GM21619 (cell line): ENCODE measurements at regions not wholly inside any gene's neighbourhood (a gene's known extent, or its start where the extent isn't known, plus 50 kb on each side); places are given as distances from the start of the nearest gene placed in this dataset.

Source experiments
- ATAC-seq: cut with Tn5 transposase; IDR thresholded peaks from one replicate; pipeline ENCODE4 v1.9.1; 2021; ENCODE audit not compliant: unreplicated experiment

DNA sequence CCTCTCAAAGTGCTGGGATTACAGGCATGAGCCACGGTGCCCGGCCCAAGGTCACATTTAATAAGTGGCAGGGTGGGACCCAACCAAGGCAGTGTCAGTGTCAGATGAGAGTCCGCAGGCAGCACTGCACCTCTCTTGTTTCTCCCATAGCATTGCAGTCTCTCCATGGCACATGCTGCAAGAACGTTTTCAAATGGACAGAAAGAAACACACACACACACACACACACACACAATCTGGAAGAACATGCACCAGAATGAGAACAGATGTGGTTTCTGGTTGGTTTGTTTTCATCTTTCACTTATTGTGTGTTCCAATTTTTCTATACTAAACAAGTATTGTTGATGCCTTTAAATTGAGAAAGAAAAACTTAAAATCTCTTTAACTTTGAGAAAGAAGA lies 126.5 kb downstream of the SYF2 start:
- no peak for ATAC-seq

DNA sequence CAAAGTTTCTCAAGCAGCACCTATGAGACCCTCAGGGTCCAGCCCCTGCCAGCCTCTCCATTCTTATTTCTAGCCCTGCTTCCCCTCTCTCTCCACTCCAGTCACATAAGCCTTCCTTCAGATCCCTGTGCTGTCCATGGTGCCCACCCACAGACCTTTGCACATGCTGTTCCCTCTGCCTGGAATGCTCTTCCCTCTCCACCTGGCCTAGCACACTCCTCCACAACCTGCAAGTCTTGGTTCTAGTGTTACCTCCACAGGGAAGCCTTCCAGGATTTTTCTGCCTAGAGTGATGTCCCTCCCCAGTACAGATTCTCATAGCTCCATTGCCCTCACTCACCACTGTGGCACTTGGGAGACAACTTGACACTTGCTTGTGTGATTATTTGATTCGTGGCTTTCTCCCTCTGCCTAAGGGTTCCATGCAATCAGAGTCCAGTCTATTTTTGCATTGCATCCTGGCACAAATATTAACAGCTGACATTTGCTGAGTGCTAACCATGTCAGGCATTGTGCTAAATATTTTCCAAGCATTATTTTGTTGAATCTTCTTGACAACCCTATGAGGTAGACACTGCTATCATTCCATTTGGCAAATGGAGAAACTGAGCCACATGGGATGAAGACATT lies 127.3 kb downstream of the SYF2 start:
- no peak for ATAC-seq

DNA sequence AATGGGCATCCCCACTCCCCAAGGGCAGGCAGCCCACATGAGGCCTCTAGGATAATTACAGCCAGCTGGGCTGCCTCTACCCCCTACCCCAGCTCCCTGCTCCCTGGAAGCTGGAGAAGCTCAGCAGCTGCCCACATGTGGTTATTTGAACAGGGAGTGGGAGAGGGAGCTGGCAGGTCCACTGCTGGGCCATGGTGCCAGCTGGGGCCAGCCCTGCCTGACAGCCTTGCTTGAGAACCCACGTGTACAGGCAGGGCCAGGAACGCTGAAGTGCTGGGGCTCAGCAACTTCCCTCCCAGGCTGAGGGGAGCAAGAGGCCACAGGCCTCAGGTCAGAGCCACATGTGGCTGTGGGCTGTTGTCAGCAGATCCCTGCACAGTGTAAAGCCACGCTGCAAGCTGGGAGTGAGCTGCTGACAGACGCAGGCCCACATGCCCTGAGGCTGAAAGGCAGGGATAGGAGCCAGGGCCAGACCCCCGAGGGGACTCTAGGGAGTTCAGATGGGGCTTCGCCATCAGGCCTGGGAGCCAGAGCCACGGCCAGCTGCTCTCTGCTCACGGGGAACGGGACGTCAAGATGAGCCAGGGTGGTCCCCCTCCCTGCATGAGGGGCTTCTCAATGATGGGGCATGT lies 129.0 kb downstream of the SYF2 start:
- ATAC-seq = no peak

DNA sequence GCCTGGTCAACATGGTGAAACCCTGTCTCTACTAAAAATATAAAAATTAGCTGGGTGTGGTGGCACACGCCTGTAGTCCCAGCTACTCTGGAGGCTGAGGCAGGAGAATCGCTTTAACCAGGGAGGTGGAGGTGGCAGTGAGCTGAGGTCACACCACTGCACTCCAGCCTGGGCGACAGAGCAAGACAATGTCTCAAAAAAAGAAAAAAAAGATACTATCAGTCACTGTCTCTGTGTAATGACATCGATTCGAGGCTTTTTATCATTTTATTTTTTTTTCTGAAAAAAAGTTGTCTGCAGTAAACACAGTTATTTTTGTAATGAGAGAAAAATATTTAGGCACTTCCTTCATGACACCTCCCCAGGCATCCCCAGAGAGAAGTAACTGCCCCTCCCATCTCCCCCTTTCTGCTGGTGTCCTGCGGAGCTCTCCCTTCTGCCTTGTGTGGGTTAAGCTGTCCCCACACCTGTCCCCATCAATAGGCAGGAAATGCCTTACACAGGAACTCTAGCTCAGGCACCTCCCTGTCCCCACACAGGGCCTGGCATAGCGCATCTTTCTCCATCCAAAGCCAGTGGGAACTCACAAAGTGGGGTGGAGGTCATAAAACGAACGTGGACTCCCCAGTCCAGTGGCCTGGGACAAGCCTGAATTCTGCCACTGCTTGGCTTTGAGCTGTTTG lies 132.0 kb downstream of the SYF2 start:
- no peak for ATAC-seq

DNA sequence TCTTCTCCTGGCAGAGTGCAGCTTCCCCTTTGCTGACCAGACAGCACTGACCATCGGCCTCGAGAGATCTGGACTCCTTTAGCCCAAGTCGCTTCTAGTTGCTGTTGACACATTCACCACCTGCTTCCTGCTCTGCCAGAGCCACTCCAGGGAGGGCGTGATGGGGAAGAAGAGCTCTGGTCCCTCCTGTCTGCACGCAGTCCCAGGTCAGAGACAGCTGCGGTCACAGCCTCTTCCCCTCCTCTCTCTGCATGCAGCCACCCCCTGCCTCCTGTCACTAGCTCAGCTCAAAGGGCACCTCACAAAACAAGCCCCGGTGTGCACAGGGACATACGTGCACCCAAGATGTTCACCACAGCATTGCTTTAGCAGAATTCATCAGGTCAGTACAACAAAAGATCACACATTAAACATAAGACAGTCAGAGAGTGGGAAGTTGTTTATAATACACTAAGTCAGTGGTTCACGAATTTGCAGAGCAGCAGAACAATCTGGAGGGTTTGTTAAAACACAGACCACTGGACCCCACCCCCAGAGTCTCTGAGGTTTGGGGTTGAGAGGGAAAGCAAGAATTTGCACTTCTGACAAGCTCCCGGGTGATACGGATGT lies 132.9 kb downstream of the SYF2 start:
- no peak for ATAC-seq

DNA sequence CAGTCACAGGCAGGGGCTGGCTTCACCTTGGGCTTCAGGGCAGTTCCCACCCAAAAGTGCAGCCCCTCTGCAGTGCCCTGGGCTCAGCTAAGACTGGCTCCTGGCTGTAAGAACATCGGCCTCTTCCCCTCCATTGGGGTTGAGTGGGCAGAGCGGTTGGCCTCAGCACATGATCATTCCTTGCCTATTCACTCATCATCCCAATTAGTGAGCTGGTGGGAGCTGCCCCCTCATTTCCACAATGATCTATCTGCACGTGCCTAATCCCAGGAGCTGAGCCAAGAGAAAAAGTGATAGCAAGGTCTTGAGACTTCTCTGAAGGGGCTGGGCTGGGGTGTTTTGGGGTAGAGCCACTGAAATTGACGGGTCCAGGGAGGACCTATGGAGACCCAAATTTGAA lies 133.6 kb downstream of the SYF2 start:
- no peak for ATAC-seq

DNA sequence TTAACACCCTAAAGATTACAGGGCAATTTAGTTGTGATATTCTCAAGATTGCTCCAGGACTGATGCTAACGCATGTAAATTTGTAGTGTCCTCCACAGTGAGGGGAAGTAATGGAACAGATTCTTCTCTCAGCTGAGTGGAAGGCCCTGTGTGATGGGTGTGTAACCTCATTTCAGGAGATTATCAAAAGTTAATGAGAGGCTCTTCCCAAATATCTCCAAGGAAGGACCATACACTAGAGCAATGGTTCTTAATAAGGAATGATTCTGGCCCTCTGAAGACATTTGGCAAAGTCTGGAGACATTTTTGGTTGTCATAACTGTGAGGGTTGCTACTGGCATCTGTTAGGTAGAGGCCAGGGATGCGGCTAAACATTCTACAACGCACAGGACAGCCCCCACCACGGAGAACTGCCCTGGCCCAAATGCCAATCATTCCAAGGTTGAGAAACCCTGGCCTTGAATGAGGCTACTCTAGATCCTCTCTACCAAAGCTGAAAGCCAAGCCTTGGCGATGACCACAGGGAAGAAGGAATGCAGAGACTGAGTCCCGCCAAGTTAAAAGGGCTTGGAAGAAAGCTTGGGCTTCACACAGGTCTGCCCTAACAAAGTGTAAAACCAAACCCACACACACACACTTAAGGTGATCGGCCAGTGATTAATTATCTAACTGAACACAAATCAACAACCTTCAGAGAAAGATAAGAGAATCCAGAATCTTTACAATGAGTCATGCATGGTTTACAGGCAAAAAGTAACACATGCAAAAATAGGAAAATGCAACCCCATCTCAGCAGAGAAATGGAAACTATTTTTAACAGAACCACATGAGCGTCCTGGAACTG lies 135.8 kb downstream of the SYF2 start:
- no peak for ATAC-seq

DNA sequence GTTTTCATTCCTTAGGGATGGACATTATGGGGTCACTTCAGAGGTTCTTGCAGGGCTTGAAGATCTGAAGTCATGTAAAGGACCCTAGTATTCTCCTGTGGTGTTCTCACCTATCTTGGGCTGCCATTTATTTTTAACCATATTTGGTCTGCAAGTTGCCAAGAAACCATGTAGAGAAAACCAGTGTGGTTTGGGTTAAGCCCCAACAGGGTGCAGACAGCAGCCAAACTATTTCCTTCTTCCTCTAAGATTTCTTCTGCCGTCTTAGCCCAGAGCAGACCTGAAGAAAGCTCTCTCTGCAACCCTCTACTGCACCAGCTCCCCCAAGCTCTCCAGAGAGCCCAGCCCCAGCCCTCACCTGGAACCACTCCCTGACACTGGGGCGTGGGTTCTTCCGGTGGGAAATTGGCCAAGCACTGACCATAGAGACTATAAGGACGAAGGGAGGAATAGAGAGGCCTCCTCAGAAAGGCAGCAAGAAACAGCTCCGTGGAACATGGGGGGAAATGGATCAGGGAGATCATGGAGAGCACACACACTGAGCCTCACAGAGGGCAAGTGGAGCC lies 136.6 kb downstream of the SYF2 start:
- ATAC-seq = no peak

DNA sequence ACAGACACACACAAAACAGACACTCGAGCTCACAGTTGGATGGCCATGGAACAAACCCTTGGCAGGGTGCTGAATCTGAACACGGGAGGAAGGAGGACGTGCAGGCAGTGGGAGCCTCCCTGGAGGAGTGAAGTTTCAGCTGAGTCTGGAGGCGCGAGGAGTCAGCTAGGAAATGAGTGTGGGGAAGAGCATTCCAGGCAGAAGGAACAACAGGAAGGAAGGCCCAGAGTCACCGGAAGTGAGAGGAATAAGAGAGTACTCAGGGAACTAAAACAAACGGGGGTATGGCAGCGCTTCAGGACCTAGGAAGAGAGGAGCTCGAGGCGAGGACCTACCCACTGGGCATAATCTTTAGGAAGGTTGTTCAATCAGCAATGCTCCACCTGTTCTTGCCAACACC lies 137.3 kb downstream of the SYF2 start:
- no peak for ATAC-seq

DNA sequence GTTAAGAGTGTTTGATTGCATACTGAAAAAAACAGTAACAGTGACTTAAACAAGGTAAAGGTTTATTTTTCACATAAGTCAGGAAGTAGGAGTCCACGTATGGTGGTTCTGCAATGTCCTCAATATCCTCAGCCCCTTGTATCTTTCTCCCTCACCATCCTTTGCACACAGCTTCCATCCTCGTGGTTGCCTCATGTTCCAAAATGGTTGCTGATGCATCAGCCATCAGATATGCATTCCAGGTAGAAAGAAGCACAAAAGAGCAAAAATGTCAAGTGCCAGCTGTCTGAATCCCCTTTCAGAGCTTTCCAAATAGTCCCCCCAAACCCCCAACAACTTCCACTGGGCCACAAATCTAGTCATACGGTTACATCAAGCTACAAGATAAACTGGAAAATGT lies 138.1 kb downstream of the SYF2 start:
- no peak for ATAC-seq

DNA sequence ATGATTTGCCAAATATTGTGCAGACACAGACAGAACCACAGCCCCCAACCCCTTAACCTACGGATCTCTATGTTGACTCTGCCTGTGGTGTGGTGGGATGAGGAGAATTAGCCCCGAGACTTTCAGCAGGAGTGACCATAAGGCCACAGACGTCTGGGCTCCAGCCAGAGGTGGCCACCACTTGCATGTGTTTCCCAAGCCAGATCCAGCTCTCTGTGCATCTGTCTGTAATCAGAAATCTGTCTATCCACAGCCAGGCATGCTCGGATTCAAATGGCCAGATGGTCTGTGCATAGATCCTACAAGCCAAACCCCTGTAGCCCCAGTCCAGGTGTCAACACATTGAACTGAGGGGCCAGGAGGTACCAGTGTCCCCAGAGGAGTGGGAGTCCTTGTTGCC lies 140.6 kb downstream of the SYF2 start:
- ATAC-seq = no peak

DNA sequence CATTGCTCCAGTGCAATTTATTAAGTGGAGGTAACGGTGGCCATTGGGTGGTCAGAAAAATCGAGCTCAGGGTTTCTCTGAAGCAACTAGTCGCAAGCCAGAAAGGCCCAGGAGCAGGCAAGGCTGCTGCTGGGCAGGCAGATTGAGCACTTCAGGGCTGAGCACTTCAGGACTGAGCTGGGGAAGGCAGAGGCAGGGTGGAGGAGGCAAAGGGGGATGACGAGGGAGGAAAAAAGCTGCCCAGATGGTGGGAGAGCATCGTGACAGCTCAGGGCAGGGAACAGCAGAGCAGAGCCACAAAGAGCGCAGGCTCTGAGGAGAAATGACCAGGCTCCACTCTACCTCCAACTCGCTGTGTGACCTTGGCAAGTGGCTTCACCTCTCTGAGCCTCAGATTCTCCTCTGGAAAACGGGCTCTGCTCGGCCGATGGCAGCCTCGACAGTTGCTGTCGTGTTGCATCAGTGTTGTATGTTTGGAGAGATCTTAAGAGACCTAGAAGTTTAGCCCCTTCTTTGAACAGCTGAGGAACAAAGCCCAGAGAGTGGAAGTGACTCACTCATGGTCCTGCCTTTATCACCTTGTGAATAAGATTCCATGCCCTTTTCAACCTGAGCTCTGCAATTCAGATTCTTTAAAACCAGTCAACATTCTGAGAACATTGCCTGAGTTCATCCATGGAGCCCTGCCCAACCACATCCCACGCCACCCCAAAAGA lies 141.4 kb downstream of the SYF2 start:
- ATAC-seq = no peak

DNA sequence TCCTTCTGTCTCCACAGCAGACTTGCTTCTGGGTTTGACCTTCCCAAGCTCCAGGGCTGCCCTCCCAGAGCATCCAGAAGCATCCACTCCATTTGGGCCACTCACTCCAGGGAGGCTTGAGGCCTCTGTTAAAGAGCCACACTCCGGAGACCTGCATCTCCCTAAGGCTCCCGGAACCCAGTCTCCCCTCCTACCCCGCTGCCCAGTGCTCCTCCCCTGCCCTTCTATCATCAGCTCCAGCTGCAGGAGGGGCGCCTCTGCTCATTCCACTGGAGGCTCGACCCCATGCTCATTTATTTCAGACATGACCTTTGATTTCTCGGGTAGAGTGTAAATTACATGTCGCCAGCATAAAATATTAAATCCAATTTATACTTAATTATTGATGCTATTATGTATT lies 142.5 kb downstream of the SYF2 start:
- no peak for ATAC-seq

DNA sequence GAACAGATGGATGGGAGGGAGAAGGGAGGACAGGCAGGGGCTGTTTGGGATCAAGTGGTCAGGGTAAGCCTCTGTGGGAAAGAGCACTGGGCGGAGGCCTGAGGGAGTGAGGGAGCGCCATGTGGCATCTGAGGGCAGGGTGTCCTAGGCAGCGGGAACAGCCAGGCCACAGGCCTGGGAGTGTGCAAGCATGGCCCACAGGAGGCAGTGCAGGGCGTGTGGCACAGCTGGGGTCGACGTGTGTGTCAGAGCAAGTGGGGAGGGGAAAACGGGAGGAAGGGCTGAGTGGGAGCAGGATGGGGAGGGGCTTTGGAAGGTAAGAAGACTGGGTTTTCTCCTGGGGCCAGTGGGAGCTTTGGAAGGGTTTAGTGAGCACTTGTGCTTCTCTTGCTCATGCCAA lies 143.4 kb downstream of the SYF2 start:
- no peak for ATAC-seq

DNA sequence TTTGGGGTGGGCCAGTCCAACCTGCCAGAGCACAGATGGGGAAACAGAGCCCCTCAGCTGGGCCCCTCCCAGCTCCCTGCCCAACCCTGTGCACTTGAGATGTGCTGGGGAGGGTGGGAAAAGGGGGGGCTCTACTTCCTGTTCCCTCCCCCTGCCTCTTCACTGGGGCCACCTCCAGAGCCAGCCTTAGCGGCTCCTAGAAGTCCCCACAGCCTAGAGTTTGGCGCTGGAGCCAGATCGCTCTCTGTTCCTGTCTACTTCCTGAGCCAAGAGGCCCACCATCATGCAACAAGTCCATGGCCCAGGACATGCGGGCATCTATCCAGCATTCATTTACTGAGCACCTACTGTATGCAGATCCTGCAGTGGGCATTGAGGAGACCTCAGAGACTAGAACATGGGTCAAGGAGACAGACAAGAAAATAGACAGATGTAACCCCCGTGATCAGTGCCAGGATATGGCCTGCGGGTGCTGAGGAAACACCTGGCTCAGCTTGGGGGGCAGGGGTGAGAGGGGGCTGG lies 144.1 kb downstream of the SYF2 start:
- no peak for ATAC-seq

DNA sequence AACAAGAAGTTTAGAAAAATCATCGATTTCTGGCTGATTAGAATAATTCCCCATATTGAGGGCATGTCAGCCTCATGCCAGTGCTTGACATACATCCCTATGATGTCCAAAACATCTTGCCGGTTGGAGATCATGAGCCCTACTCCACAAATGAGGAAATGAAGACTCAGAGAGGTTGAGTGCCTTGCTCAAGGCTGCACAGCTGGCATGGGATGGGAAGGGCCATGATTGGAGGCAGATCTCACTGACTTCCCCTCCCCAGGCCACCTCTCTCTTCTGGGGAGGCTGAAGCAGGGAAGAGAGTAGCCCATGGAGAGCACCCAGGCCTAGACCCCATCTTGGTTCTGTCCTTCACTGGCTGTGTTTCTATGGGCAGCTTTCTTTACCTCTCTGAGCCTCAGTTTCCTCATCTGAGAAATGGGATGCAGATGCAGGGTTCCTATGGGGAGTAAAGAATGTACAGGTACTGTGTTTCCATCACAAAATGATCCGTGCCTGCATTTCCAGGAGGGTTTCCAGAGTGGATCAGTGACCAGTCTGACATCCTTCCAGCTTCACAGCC lies 145.7 kb downstream of the SYF2 start:
- no peak for ATAC-seq

DNA sequence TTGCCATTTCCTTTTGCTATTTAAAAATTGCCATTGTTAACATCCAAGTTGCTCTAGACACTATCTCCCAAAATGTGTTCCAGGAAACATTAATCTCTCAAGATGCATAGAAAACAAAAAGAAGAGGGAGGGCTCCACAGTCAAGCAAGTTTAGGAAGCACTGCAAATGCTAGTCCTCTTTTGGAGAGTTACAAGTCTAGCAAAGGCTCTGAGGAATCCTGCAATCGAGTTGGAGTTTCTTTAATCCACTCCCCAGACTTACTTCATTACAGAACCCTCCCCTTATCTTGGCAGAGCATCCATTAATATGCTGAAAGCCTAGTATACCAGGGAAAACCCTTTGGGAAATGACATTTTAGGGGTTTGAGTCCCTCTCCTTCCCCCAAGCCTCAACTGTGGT lies 147.9 kb downstream of the SYF2 start:
- ATAC-seq = no peak

DNA sequence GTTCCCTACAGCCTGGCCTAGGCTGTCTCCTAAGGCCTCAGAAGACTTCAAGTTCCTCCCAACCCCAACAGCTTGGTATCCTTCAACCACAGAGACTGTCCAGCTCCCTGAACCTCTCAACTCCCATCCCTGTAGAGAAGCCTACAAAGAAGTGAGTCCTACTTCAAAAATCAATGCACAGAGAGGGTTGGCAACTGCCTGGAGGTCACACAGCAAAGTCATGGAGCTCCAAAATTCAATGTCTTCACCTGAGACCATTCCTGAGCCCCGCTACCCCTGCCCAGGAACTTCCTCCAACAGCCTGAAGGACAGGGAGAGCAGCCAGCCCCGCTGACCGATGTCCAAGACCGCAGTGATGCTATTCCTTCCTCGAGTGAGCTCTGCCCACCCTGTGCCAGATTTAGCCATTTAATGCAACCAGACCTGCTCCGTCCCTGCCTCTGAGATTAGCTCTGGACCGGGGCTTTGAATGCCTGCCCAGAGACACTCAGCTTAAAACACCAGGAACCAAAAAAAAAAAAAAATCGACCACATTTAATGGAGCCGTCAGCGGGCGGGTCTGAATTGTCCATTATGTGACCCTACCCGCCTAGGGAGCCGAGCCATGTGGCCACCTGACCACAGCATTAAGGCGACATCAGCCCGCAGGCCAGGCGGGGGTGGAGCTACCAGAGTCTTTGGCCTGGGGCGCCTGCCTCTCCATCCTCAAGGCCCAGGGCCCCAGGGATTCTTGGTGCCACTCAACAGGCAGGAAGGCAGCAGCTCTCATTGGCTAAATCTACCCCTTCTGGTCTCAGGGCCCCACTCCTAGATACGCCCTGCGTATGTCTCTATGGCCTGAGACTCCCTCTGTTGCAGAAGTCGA lies 148.6 kb downstream of the SYF2 start:
- ATAC-seq = no peak

DNA sequence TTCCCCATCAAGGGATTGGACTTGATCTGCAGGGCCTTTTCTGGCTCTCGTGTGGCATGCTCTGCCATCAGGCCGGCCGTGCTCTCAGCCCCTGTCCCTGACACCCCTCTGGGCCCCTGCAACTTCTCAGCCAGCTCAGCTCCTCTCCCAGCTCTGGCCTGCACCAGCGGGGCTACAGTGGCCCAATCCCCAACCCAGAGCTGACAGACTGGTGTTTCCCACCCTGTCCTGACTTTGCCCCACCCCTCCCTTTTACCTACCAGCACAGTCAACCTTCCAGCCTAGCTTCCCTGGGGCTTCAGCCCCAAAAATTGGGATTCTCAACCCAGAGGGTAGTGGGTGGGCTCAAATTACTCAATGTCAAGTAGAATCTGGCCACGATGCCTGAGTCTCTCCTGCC lies 149.3 kb downstream of the SYF2 start:
- no peak for ATAC-seq
